ENCODE measurements at regions not wholly inside any gene's neighbourhood (a gene's known extent, or its start where the extent isn't known, plus 50 kb on each side); places are given as distances from the start of the nearest gene placed in this dataset.

DNA sequence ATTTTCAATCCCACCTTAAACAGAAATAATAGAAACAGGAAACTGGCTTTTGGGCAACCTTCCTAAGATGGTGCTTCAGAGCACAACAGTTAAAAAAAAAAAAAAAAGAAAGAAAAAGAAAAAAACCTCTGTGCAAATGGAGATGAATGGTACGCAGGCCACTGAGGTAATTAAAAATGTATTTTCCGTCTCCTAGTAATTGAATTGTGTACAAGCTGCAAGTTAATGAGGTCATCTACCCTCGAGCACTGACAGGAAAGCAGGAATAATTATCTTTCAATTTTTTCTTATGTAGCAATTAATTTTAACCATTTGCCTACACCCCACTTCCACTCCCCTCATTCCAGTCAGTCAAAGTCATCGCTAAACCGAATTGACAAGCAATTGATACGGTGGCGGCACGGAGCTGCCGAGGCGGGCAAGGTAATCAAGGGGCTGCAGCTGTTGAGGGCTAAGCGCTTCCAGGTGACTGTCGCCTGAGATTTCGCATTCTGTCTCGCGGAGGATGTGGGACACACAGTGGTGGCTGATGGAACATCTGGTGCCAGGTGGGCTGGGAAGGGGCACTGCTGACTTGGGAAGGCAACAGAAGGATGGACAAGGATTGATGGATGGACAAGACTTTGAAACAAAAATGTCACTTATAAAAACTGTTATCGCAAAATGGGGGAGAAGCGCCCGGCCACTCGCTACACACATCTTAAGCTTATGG is 109.4 kb downstream of the RCN1 start:
- H3K4me3 ChIP-seq (ENCODE audit: low read depth, low read length), result no peak overlapping the region
- TF ChIP-seq, protein P1, sequence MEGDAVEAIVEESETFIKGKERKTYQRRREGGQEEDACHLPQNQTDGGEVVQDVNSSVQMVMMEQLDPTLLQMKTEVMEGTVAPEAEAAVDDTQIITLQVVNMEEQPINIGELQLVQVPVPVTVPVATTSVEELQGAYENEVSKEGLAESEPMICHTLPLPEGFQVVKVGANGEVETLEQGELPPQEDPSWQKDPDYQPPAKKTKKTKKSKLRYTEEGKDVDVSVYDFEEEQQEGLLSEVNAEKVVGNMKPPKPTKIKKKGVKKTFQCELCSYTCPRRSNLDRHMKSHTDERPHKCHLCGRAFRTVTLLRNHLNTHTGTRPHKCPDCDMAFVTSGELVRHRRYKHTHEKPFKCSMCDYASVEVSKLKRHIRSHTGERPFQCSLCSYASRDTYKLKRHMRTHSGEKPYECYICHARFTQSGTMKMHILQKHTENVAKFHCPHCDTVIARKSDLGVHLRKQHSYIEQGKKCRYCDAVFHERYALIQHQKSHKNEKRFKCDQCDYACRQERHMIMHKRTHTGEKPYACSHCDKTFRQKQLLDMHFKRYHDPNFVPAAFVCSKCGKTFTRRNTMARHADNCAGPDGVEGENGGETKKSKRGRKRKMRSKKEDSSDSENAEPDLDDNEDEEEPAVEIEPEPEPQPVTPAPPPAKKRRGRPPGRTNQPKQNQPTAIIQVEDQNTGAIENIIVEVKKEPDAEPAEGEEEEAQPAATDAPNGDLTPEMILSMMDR (IDR thresholded peaks at IDR 0.05; ENCODE audit: low read depth, low read length), result no peak

DNA sequence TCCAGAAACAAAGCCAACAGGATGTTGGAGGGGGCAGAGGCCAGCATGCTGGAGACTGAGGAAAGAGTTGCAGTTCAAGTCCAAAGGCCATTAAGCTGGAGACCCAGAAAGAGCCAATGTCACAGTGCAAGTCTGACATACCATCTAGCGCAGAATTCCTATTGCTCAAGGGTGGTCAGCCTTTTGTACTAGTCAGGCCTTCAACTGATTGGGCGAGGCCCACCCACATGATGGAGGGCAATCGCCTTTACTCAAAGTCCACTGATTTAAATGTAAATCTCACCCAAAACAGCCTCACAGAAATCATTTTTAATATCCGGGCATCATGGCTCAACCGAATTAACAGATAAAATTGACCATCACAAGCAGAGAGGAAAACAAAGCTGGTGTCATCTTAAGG is 113.9 kb downstream of the RCN1 start:
- TF ChIP-seq, protein P1 (IDR thresholded peaks at IDR 0.05; ENCODE audit: low read depth, low read length), result no peak
- no peak overlapping the region for H3K4me3 ChIP-seq (ENCODE audit: low read depth, low read length)

DNA sequence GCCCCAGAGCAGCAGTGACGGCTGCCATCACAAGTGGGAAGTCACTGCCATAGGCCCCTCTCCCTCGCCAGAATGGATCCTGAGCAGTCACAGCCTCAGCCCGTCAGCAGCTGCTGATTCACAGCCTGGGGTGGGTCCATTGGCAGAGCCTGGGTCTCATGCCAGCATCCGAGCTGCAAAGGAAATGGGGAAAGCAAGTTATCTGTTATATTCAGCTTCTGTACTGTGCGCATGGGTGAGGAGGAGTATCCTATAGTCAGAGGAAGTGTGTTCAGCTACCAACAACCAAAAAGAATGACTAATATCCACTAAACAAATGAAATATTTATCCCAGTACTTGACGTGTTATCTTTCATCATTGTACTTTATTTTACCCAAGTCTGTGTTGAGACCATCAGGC is 119.7 kb downstream of the RCN1 start:
- H3K4me3 ChIP-seq (ENCODE audit: low read depth, low read length), result no peak overlapping the region
- TF ChIP-seq, protein P1 (IDR thresholded peaks at IDR 0.05; ENCODE audit: low read depth, low read length), result no peak

DNA sequence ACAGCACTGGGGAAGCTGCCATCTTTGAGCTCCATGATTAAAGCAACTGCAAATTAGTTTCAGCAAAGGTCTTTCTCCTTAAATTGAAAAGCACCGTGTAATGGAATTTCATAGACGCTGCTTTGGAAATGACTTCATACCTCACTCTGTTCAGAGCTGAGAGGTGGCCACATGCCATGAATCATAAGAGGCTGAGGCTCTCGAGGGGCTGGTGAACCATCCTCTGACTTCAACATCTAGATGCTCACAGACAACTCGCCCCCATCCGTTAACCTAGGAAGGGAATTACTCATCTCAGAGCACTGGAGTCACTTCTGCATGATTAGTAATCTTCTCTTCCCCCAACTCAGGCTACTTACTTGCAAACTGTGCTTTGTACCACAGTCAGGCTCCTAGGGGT is 122.3 kb downstream of the RCN1 start:
- TF ChIP-seq, protein P1 (IDR thresholded peaks at IDR 0.05; ENCODE audit: low read depth, low read length), result no peak
- H3K4me3 ChIP-seq (ENCODE audit: low read depth, low read length), result no peak overlapping the region

DNA sequence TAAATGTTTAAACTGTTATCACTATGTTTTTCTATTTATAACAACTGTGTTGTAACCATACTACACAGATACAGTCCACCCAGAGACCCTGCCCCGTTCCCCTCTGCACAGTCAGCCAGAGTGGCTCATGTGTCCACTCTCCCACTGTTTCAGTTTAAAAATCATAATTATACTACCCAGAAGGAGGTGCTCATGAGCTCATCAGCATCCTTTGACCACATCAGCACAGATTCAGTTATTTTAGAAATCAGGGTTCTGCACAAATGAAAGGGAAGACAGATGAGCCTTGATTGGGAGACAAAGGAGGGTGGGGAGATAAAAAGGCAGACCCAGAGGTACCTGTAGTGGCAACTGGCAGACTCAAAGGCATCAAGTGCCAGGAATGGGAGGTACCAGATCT is 124.3 kb downstream of the RCN1 start:
- TF ChIP-seq, protein P1 (IDR thresholded peaks at IDR 0.05; ENCODE audit: low read depth, low read length), result no peak
- no peak overlapping the region for H3K4me3 ChIP-seq (ENCODE audit: low read depth, low read length)

DNA sequence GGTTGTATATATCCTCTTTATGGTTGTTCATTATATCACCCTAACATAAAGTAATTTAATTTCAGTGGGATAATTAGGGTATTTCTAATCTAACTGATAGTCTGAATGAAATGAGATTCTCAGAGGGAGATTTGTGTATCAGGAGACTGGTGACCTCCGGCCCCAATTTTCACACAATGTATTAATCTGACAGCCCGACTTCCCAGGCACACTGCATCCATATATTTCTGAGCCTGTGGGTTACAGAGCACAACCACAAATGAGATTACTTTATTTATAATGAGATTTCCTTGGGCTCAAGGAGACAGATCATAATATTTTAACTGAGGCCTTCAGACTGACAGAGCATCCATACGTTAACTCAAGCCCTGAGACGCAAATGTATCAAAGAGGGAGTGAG is 125.9 kb downstream of the RCN1 start:
- TF ChIP-seq, protein P1 (IDR thresholded peaks at IDR 0.05; ENCODE audit: low read depth, low read length), result no peak
- H3K4me3 ChIP-seq (ENCODE audit: low read depth, low read length), result no peak overlapping the region

DNA sequence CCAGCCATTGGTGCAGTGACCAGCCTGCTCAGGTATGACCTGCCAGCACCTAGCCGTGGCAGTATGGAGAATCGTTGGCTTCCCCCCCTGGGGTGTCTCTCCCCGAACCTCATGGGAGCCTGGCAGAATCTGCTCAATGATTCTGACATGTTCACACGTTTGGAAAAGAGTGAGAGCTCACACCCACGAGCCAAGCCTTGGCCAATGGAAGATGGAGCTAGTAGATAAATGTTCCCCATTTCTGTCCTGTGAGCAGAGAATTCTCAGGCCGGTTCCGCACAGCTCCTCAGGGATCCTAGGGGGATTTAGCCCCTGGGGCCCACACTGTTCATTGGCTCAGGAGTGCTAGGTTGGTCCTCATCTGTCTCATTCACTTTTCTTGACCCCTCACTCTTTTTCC is 128.4 kb downstream of the RCN1 start:
- no peak overlapping the region for H3K4me3 ChIP-seq (ENCODE audit: low read depth, low read length)
- TF ChIP-seq, protein P1 (IDR thresholded peaks at IDR 0.05; ENCODE audit: low read depth, low read length), result no peak
